HL-60/S4 treated with phorbol 12-myristate 13-acetate at 8.2 ng/mL for 4 days and 3 days (cell line): ENCODE measurements at regions not wholly inside any gene's neighbourhood (a gene's known extent, or its start where the extent isn't known, plus 50 kb on each side); places are given as distances from the start of the nearest gene placed in this dataset.
"Not testable (repeated sequence)": the region's sequence is repeated elsewhere in the genome, so short reads cannot be mapped to it uniquely, and the experiment has no call there.

Experiments used
- in situ Hi-C: fragments of 300-500 bp; cut with MboI; formaldehyde crosslinking; loops from 2 replicates; pipeline ENCODE4 v1.15.0; 2022; ENCODE audit warnings: low sequenced_read_pairs

- in situ Hi-C loops: not testable (repeated sequence)
Measured at GRCh38 chrX:74181976-74182375, 122.0 kb upstream of the ZCCHC13 start.

DNA sequence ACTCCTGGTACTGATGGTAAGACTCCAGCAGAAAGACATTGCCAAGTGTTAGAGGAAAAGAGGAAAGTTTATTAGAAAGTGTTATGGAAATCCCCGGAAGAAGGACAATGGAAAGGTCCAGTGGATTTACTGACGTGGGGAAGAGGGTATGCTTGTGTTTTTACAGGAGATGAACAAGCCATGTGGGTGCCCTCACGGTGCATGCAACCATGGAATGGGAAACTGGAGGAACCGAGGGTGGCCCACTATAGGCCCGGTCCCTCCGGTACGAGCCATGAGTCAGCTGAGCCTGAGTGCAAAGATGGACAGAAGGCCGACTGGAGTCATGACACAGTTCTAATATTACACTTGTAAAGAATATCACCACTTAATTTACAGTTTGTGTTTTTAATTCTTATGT, 123.3 kb upstream of the ZCCHC13 start:
- in situ Hi-C loops: no loop called here

DNA sequence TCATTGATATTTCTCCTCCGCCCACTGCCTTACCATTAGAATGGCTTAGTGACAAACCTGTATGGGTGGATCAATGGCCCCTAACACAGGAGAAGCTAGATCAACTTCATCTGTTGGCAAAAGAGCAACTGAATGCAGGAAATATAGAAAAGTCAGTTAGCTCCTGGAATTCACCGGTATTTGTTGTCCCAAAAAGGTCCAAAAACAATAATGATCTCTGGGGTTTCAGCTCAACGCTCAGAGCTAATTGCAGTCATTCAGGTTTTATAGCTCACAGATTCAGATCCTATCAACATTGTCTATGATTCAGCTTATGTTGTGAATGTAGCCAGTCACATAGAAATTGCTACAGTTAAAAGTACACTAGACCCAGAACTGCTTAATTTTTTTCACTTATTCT, 124.0 kb upstream of the ZCCHC13 start:
- in situ Hi-C loops: no loop called here

DNA sequence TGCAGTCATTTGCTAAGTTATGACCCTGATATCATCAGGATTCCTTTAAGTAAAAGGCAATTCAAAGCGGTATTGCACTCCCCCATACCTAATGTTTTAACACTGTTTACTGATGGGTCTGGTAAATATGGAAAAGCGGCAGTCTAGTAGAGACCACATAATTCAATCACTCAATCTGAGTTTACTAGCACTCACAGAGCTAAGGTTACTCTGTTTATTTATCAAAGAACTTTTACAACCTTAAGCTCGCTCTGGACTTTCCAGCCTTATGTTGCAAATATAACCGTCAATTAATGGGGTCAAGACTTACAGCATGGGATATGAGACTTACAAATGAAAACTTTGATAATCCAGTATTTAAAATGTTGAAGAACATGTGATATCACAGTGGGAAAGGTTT, 124.5 kb upstream of the ZCCHC13 start:
- in situ Hi-C loops: no loop called here

DNA sequence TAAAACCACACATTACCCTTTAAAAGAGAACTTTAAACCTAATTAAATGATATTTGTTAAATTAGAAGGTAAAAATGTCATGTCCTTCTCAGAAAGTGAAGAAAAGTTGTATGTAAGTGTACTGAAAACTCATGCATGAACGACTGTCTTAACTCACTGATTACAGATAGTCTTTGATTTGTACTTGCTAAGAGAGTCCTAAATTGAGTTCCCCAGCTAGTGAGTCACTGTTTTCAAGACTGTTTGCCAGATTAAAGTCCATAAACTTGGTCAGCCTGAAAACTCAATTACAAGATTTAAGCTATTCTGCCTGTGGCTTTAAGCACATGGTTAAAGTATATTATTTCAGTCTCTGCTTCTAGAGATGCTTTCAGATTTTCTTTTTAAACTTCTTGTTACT, 124.9 kb upstream of the ZCCHC13 start:
- in situ Hi-C loops: no loop called here

DNA sequence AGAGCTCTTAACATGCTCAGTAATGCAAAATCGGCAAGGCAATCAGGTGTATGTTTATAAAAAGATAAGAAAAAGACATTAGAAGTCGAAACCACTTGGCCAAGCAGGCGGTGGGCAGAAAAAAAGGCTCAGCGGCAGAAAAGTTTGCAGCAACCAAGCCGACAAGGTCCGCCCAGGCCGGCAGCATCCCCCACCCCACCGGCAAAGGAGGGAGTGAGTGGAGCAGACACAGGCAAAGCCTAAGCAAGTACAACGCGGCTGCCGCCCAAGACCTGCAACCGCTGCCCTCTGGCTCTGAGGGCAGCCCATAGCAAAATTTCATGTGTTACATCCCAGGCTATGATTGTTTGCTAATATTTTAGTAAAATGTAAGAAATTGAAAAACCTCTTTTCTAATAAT, 125.4 kb upstream of the ZCCHC13 start:
- in situ Hi-C loops: no loop called here

- in situ Hi-C loops: no loop called here
Measured at GRCh38 chrX:74171465-74171864, 132.5 kb upstream of the ZCCHC13 start.

DNA sequence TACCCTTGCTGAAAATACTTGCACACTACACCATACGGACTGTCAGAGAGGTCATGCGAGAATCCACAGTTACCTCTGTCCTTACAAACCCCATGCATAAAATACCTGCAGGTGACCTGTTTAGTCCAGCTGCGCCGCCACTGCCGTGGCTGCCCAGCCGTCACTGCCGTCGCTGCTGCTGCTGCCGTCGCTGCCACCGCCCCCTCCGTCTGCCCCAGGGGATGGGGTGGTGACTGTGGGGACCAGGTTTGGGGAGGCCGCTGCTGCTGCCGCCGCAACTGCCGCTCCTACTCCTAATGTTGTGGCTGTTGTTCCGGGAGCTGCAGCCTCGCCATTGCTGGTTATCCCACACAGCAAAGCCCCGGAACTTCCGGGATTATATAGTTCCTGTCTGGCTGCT, 141.8 kb upstream of the ZCCHC13 start:
- in situ Hi-C loops: no loop called here

DNA sequence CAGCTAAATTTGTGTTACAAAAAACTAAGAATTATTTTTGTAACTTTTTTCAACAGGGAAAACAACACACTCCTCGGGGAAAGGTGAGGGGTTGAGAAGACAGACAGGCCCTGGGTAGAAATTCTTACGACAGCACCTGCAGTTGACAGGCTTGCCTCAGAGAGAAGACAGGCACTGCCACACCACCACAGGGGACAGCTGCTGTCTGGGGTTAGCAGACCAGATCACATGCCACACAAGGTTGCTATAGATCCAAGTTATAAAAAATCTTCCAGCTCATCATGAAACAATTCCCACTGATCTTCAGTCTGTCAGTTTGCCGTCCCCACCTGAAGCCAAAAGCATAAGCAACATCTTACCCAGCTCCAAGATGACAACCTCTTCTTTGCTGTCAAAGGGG, 143.2 kb upstream of the ZCCHC13 start:
- in situ Hi-C loops: no loop called here

DNA sequence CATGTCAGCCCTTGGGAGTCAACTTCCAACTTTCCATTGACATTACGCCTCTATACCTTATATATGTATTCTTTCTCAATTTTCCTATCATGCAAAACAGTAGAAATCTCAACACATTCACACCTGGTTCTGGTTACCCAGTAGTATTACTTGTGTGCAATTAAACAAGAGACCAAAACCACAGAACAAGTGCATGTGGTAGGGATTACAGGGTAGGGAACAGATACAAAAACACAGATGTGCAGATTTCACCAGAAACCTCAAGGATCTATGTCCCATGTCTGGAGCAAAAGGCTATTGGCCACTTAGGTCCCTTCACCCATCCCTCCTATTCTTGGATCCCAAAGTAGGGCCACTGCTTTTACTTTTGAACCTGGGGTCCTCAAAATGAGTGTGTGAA, 143.6 kb upstream of the ZCCHC13 start:
- in situ Hi-C loops: no loop called here

DNA sequence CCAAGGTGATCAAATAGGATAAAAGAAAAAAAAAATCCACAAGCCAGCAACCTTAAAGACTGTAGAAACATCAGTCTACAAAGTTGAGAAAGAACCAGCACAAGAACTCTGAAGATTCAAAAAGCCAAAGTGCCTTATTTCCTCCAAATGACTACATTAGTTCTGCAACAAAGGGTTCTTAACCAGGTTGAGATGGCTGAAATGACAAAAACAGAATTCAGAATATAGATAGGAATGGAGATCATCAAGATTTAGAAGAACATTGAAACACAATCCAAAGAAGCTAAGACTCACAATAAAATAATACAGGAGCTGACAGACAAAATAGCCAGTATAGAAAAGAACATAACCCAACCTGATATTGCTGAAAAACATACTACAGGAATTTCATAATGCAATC, 156.5 kb upstream of the ZCCHC13 start:
- in situ Hi-C loops: loop anchor here (25.0 kb wide), 1 partner anchor 285 kb away; the partner anchor contains the start of gene XIST

DNA sequence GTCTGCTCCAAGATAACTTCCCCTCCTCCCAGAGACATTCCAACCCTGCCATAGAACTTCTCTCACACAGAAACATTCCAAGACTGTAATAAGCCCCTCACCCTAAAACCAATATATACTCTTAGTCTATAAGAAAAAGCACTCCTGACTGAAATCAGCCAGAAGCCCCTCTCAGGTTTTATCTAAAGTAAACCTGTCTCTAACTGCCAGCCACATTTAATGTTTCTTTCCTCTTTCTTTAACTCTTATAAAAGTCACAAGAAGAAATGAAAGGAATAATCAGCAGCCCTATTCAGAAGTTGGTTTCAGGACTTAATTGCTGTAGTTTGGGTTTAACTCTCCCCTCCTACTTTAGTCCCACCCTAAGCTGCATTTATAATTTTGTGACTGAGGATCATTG, 165.0 kb upstream of the ZCCHC13 start:
- in situ Hi-C loops: loop anchor here (25.0 kb wide), 1 partner anchor 277 kb away; the partner anchor contains the start of gene XIST

GRCh38 chrX:74133156-74133796, 170.7 kb upstream of the ZCCHC13 start:
- in situ Hi-C loops: loop anchor here (25.0 kb wide), 1 partner anchor 271 kb away; the partner anchor contains the start of gene XIST

DNA sequence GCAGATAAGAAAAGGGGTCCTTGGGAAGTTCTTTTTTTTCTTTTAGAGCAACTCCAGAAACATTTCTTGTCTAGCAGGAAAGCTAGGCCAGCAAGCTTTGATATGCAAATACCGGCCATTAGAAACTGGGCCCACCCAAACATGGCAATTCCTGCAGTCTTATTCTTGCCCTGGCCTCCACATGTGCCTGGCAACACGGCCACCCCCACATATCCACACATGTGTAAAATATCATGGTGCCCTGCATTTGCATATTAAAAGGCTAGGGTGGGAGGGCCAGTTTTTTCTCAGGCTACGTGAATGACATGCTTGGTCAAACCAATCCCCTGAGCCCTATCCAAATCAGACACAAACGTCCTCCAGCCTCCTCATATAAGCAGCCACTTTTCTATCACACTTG, 171.7 kb upstream of the ZCCHC13 start:
- in situ Hi-C loops: loop anchor here (25.0 kb wide), 1 partner anchor 270 kb away; the partner anchor contains the start of gene XIST

DNA sequence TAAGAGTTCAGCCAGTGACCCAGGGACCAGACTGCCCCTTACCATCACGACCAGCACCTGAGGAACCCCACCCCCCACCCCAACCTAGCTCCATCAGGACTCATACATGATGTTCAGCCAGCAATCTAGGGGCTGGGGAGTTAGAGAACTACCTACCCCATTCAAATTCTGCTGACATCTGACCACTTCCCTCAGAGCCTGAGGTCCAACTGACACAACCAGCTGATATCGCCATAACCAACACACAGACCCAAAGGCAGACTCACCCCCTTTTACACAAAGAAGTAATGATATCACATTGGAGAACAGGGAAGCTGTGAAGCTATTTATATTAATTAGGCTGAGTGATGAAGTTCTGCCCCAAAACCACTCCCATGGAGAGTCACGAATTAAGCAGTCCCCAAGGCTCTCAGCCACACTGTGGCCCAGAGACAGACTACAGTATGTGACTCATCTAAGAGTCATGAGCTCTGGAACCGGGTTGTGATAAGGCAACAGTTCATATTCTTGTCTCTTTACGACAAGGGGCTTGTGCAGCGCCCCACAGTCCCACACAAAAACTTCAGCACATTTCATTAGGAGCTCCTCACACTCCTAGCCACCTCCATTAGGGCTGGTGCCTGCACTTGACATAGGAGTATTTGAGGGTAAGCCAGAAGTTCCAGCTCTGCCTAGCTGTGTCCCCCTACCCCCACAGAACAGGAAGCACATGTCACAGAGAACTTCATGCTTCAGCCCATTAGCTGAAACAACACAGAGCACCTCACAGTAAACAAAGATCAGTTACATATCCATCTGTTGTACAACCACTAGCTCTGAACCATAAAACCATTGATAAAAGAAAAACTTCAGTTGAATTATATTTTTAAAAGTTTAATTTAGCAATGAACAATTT, 184.7 kb upstream of the ZCCHC13 start:
- in situ Hi-C loops: no loop called here

GRCh38 chrX:74117962-74118902, 185.7 kb upstream of the ZCCHC13 start:
- in situ Hi-C loops: no loop called here

DNA sequence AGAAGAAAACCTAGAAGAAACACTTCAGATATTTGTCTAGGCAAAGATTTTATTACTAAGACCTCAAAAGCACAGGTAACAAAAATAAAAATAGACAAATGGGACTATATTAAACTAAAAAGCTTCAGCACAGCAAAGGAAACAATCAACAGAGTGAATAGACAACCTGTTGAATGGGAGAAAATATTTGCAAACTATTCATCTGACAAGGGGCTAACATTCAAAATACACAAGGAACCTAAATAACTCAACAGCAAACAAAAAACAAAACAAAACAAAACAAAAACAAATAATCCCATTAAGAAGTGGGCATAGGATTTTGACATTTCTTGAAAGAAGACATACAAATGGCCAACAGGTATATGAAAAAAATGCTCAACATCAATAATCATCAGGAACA, 192.7 kb upstream of the ZCCHC13 start:
- in situ Hi-C loops: no loop called here

DNA sequence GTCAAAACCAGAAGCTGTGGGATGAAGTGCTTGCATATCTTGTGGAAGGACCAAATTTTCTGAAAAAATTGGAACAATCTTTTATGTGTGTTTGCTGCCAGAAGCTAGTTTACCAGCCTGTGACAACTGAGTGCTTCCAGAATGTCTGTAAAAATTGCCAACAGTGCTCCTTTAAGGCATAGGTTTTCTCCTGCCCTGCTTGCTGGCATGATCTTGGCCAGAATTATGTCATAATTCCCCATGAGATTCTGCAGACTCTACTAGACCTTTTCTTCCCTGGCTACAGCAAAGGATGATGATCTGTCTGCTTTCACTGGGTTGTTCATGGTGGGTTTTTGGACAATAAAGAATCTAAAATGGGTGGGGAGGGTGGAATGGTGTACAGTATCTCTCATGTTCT, 196.3 kb upstream of the ZCCHC13 start:
- in situ Hi-C loops: no loop called here

DNA sequence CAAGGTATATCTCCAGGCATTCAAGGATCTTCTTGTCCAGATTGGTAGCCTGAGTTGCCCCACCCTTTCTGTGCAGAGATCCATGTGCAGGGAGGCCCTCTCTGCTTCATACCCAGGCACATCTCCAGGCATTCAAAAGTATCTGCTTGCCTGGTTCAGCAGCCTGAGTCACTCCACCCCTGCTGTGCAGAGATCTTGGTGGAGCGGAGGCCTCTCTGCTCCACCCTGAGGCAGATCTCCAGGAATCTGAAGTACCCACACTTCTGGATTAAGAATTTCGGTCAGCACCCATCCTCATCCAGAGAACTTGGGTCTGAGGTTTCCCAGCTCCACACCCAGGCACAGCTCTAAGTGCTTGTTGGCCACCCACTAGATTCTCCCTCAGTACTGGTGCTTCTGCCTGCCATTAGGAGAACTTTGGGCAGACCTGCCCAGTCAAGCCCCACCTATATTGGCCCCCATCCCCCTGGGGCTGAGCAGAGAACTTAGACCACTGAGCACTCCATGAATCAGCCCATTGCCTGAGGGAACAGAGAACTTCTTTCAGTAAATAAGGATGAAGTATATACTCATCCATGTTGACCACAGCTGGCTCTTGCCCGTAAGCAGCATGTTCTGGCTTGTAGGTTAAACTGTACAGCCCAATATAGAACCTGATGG, 199.5 kb upstream of the ZCCHC13 start:
- in situ Hi-C loops: no loop called here

GRCh38 chrX:74098407-74098806, 205.6 kb upstream of the ZCCHC13 start:
- in situ Hi-C loops: not testable (repeated sequence)
